ENCODE measurements at regions not wholly inside any gene's neighbourhood (a gene's known extent, or its start where the extent isn't known, plus 50 kb on each side); places are given as distances from the start of the nearest gene placed in this dataset.

DNA sequence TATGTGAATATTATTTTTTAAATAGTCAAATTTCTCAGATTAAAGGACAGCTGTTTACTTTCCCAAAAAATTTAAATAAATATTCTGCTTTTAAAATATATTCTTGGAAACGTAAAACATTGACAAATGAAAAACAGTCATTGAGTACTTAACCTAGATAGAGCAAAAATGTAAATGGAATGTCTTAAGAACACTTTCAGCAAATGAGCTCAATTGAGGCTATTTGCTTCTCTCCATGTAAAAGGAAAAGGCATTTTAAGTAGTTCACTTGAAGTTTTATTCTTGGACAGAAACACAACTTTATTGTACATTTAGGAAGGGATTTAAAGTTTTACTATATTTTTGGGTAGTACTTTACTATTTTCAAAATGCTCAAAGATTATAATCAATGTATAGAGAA, 983.6 kb upstream of the TYRP1 start:
- H3K36me3 Mint-ChIP-seq (ENCODE audit: low read depth), result no peaks in the 10 kb centered on the region
- no peaks in the 10 kb centered on the region for H3K4me1 Mint-ChIP-seq (ENCODE audit: low read depth)
- no peak overlapping the region for H3K4me3 Mint-ChIP-seq (ENCODE audit: unreplicated experiment)
- no peak for DNase-seq (ENCODE audit: low spot score)
- H3K9me3 Mint-ChIP-seq (ENCODE audit: low read depth), result peaks cover 13% of the 10 kb centered on the region
- no peak overlapping the region for H3K27ac Mint-ChIP-seq (ENCODE audit: unreplicated experiment)
- H3K27me3 Mint-ChIP-seq (ENCODE audit: low read depth), result no peaks in the 10 kb centered on the region
- TF ChIP-seq, protein P1, sequence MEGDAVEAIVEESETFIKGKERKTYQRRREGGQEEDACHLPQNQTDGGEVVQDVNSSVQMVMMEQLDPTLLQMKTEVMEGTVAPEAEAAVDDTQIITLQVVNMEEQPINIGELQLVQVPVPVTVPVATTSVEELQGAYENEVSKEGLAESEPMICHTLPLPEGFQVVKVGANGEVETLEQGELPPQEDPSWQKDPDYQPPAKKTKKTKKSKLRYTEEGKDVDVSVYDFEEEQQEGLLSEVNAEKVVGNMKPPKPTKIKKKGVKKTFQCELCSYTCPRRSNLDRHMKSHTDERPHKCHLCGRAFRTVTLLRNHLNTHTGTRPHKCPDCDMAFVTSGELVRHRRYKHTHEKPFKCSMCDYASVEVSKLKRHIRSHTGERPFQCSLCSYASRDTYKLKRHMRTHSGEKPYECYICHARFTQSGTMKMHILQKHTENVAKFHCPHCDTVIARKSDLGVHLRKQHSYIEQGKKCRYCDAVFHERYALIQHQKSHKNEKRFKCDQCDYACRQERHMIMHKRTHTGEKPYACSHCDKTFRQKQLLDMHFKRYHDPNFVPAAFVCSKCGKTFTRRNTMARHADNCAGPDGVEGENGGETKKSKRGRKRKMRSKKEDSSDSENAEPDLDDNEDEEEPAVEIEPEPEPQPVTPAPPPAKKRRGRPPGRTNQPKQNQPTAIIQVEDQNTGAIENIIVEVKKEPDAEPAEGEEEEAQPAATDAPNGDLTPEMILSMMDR (IDR thresholded peaks at IDR 0.05), result no peak

DNA sequence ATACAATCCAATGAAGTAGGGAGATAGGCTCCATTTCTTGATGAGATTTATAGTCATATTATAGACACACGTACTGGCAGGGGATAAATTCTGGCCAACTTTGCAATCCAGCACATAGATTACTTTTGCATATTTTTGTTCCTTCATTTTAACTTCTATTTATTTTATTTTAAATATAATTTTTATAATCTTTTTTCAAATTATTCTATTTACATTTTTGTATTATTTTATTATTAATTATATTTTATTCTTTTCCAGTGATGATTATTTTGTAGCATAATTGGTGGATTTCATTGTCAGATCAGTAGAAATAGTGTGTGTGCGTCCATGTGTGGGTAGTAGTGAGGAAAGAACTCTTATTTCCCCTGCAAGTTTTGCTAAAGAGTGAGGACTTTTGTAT, 980.1 kb upstream of the TYRP1 start:
- no peaks in the 10 kb centered on the region for H3K36me3 Mint-ChIP-seq (ENCODE audit: low read depth)
- peaks cover 13% of the 10 kb centered on the region for H3K9me3 Mint-ChIP-seq (ENCODE audit: low read depth)

DNA sequence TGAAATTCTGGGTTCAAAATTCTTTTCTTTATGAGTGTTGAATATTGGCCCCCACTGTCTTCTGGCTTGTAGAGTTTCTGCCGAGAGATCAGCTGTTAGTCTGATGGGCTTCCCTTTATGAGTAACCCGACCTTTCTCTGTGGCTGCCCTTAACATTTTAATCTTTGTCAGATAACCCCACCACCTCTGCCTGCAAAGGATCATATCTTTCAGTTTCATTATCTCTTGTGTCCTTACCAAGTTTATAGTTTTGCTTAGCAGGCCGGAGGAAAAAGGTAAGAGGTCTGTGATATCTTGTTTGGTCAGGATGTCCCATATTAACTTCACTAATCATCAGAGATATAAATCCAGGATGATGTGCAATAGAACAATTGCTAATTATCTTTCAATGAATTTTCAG, 970.2 kb upstream of the TYRP1 start:
- Mint-ChIP-seq H3K4me1 (ENCODE audit: low read depth) (no peaks in the 10 kb centered on the region), H3K36me3 (ENCODE audit: low read depth) (no peaks in the 10 kb centered on the region), H3K9me3 (ENCODE audit: low read depth) (peaks cover 6% of the 10 kb centered on the region), H3K27ac (ENCODE audit: unreplicated experiment) (no peak overlapping the region), H3K4me3 (ENCODE audit: unreplicated experiment) (no peak overlapping the region), H3K27me3 (ENCODE audit: low read depth) (no peaks in the 10 kb centered on the region)
- no peak for DNase-seq (ENCODE audit: low spot score)
- TF ChIP-seq, protein P1 (IDR thresholded peaks at IDR 0.05), result no peak

More for the DNA sequence above, 980.1 kb upstream of the TYRP1 start:
- DNase-seq (ENCODE audit: low spot score), result no peak
- Mint-ChIP-seq H3K27me3 (ENCODE audit: low read depth) (no peaks in the 10 kb centered on the region), H3K27ac (ENCODE audit: unreplicated experiment) (no peak overlapping the region), H3K4me1 (ENCODE audit: low read depth) (no peaks in the 10 kb centered on the region), H3K4me3 (ENCODE audit: unreplicated experiment) (no peak overlapping the region)
- TF ChIP-seq, protein P1 (IDR thresholded peaks at IDR 0.05), result no peak

DNA sequence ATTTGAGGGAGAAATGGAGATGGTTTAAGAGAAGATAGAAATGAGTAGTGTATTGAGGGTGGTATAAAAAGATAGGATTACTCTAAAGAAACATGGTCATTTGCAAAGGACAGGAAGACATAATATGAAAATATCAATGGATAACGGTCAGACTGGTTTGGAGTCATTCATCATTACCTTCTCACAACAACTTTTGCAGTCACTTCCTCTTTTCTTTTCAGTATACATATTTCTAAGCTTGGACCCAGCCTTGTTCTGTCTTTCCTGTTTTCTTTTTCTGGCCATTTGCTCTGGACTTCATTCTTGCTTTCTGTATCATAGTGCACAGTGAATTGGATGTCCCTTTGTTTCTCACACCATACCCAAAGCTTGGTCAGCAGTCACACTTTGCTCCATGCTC, 966.5 kb upstream of the TYRP1 start:
- no peaks in the 10 kb centered on the region for H3K4me1 Mint-ChIP-seq (ENCODE audit: low read depth)
- H3K9me3 Mint-ChIP-seq (ENCODE audit: low read depth), result peaks cover 3% of the 10 kb centered on the region
- TF ChIP-seq, protein P1 (IDR thresholded peaks at IDR 0.05), result no peak
- H3K4me3 Mint-ChIP-seq (ENCODE audit: unreplicated experiment), result no peak overlapping the region
- no peaks in the 10 kb centered on the region for H3K27me3 Mint-ChIP-seq (ENCODE audit: low read depth)
- no peaks in the 10 kb centered on the region for H3K36me3 Mint-ChIP-seq (ENCODE audit: low read depth)
- no peak overlapping the region for H3K27ac Mint-ChIP-seq (ENCODE audit: unreplicated experiment)
- DNase-seq (ENCODE audit: low spot score), result no peak

DNA sequence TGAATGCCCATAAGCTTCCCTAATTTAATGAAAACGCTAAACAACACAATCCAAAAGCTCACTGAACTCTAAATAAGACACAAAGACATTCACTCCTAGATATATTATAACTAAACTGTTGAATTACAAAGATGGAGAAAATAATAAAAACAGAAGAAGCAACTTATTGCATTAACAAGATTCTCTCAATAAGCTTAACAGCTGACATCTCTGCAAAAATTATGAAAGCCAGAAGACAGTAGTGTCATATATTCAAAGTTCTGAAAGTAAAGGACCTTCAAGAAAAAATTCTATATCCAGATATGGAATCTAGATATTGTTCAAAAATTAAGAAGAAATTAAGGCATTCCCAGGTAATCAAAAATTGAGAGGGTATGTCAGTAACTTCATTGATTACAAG, 957.8 kb upstream of the TYRP1 start:
- H3K36me3 Mint-ChIP-seq (ENCODE audit: low read depth), result peaks cover 1% of the 10 kb centered on the region
- DNase-seq (ENCODE audit: low spot score), result no peak
- H3K9me3 Mint-ChIP-seq (ENCODE audit: low read depth), result peaks cover 31% of the 10 kb centered on the region
- H3K4me1 Mint-ChIP-seq (ENCODE audit: low read depth), result no peaks in the 10 kb centered on the region
- no peak overlapping the region for H3K4me3 Mint-ChIP-seq (ENCODE audit: unreplicated experiment)
- TF ChIP-seq, protein P1 (IDR thresholded peaks at IDR 0.05), result no peak
- H3K27ac Mint-ChIP-seq (ENCODE audit: unreplicated experiment), result no peak overlapping the region
- H3K27me3 Mint-ChIP-seq (ENCODE audit: low read depth), result no peaks in the 10 kb centered on the region

Measured in chondrocyte (in vitro differentiated cells).